ENCODE measurements at regions not wholly inside any gene's neighbourhood (a gene's known extent, or its start where the extent isn't known, plus 50 kb on each side); places are given as distances from the start of the nearest gene placed in this dataset.

- no peak overlapping the region for H3K4me3 ChIP-seq (ENCODE audit: control insufficient read depth, low read depth, low read length)
- TF ChIP-seq CTCF (IDR thresholded peaks at IDR 0.05; ENCODE audit: control insufficient read depth, insufficient read depth, low read depth, low read length, missing control alignments), result no peak
- DNase-seq (ENCODE audit: low read depth), result no peak
Observed at GRCh38 chr2:129459881-129460280, 519.6 kb upstream of the RAB6C start.

- DNase-seq (ENCODE audit: low read depth), result no peak
- TF ChIP-seq CTCF (IDR thresholded peaks at IDR 0.05; ENCODE audit: control insufficient read depth, insufficient read depth, low read depth, low read length, missing control alignments), result no peak
- H3K4me3 ChIP-seq (ENCODE audit: control insufficient read depth, low read depth, low read length), result no peak overlapping the region
Observed at GRCh38 chr2:129460299-129461198, 518.9 kb upstream of the RAB6C start.

- DNase-seq (ENCODE audit: low read depth), result no peak
- H3K4me3 ChIP-seq (ENCODE audit: control insufficient read depth, low read depth, low read length), result no peak overlapping the region
- no peak for TF ChIP-seq CTCF (IDR thresholded peaks at IDR 0.05; ENCODE audit: control insufficient read depth, insufficient read depth, low read depth, low read length, missing control alignments)
Observed at GRCh38 chr2:129462349-129462748, 517.1 kb upstream of the RAB6C start.

GRCh38 chr2:129462967-129463366 lies 516.5 kb upstream of the RAB6C start:
- DNase-seq (ENCODE audit: low read depth), result no peak
- H3K4me3 ChIP-seq (ENCODE audit: control insufficient read depth, low read depth, low read length), result no peak overlapping the region
- no peak for TF ChIP-seq CTCF (IDR thresholded peaks at IDR 0.05; ENCODE audit: control insufficient read depth, insufficient read depth, low read depth, low read length, missing control alignments)

GRCh38 chr2:129464036-129464435 lies 515.4 kb upstream of the RAB6C start:
- no peak for TF ChIP-seq CTCF (IDR thresholded peaks at IDR 0.05; ENCODE audit: control insufficient read depth, insufficient read depth, low read depth, low read length, missing control alignments)
- no peak for DNase-seq (ENCODE audit: low read depth)

GRCh38 chr2:129464631-129465030 lies 514.8 kb upstream of the RAB6C start:
- TF ChIP-seq CTCF (IDR thresholded peaks at IDR 0.05; ENCODE audit: control insufficient read depth, insufficient read depth, low read depth, low read length, missing control alignments), result no peak
- no peak overlapping the region for H3K4me3 ChIP-seq (ENCODE audit: control insufficient read depth, low read depth, low read length)
- no peak for DNase-seq (ENCODE audit: low read depth)

More at GRCh38 chr2:129464036-129464435, 515.4 kb upstream of the RAB6C start:
- no peak overlapping the region for H3K4me3 ChIP-seq (ENCODE audit: control insufficient read depth, low read depth, low read length)
